IMR-90 (cell line): ENCODE measurements at regions not wholly inside any gene's neighbourhood (a gene's known extent, or its start where the extent isn't known, plus 50 kb on each side); places are given as distances from the start of the nearest gene placed in this dataset.
A peak's percentile ranks its signal among the peaks of the same experiment; 100 is the strongest.

Experiments used
- ATAC-seq: fragments of 200-7000 bp; cut with Tn5 transposase; 2 replicates; pipeline ENCODE4 v1.9.1; 2020; ENCODE audit warnings: low read depth, mild to moderate bottlenecking, moderate library complexity
- BruUV-seq: library from RNA; stranded (reverse); fragments of 400-500 nt; replicated peaks from 2 replicates; lab custom pipeline; 2021; lab: Mats Ljungman, UMichigan
- CTCF ChIA-PET: fragments of 300-600 bp; formaldehyde crosslinking; extraction: SDS; loops from one replicate; lab custom pipeline; 2021; ENCODE audit warnings: antibody characterized with exemption; lab: Yijun Ruan, JAX
- POLR2A ChIA-PET: fragments of 300-600 bp; sonication (Branson Sonifier 250); formaldehyde crosslinking; loops from one replicate; lab custom pipeline; 2022; ENCODE audit warnings: antibody characterized with exemption; ENCODE audit not compliant: unreplicated experiment; lab: Charles Lee
- DNase-seq: peaks from one replicate; pipeline ENCODE4 v3.0.0; 2013
- H2AFZ ChIP-seq: replicated peaks from 2 replicates; pipeline ENCODE3; 2013; ENCODE audit warnings: low read length, mild to moderate bottlenecking; ENCODE audit not compliant: poor library complexity
- H2AK5ac ChIP-seq: 2 replicates; pipeline ENCODE4 v1.6.1; 2013; ENCODE audit warnings: low read depth, low read length, inconsistent platforms
- H2AK9ac ChIP-seq: replicated peaks from 2 replicates; pipeline ENCODE3; 2013; ENCODE audit warnings: mild to moderate bottlenecking, low read depth, low read length, moderate library complexity; ENCODE audit not compliant: poor library complexity
- H2BK120ac ChIP-seq: 2 replicates; pipeline ENCODE4 v1.6.1; 2013; ENCODE audit warnings: low read depth, low read length, inconsistent platforms
- H2BK15ac ChIP-seq: 3 replicates; pipeline ENCODE4 v1.6.1; 2013; ENCODE audit warnings: low read depth, low read length, inconsistent platforms
- H2BK20ac ChIP-seq: 2 replicates; pipeline ENCODE4 v1.6.1; 2013; ENCODE audit warnings: low read depth, mild to moderate bottlenecking, inconsistent platforms, low read length, moderate library complexity
- H2BK5ac ChIP-seq: 2 replicates; pipeline ENCODE4 v1.6.1; 2013; ENCODE audit warnings: mild to moderate bottlenecking, low read depth, low read length, inconsistent platforms; ENCODE audit not compliant: poor library complexity, severe bottlenecking
- H3K14ac ChIP-seq: replicated peaks from 2 replicates; pipeline ENCODE4 v1.6.1; 2013; ENCODE audit warnings: low read depth, low read length, inconsistent platforms
- H3K18ac ChIP-seq: 2 replicates; pipeline ENCODE4 v1.6.1; 2013; ENCODE audit warnings: low read depth, low read length, control low read depth
- H3K23ac ChIP-seq: 2 replicates; pipeline ENCODE4 v1.6.1; 2013; ENCODE audit warnings: low read depth, low read length, inconsistent platforms
- H3K27ac ChIP-seq: 2 replicates; pipeline ENCODE4 v1.5.1; 2013; ENCODE audit warnings: mild to moderate bottlenecking, control low read depth, low read length; ENCODE audit not compliant: insufficient read depth
- H3K27me3 ChIP-seq: 2 replicates; pipeline ENCODE4 v1.6.1; 2013; ENCODE audit warnings: low read length; ENCODE audit not compliant: control insufficient read depth, insufficient read depth
- H3K36me3 ChIP-seq: 2 replicates; pipeline ENCODE4 v1.6.1; 2013; ENCODE audit warnings: low read length, mixed read lengths; ENCODE audit not compliant: control insufficient read depth, insufficient read depth
- H3K4ac ChIP-seq: 2 replicates; pipeline ENCODE4 v1.6.1; 2013; ENCODE audit warnings: low read depth, low read length, inconsistent platforms
- H3K4me1 ChIP-seq: 2 replicates; pipeline ENCODE4 v1.6.1; 2013; ENCODE audit warnings: low read length, mixed read lengths; ENCODE audit not compliant: control insufficient read depth, insufficient read depth
- H3K4me2 ChIP-seq: 2 replicates; pipeline ENCODE4 v1.6.1; 2013; ENCODE audit warnings: low read depth, mild to moderate bottlenecking, control low read depth, low read length, moderate library complexity
- H3K4me3 ChIP-seq: 2 replicates; pipeline ENCODE4 v1.5.1; 2013; ENCODE audit warnings: low read depth, mild to moderate bottlenecking, control low read depth, low read length, moderate library complexity; ENCODE audit not compliant: insufficient read depth
- H3K56ac ChIP-seq: 2 replicates; pipeline ENCODE4 v1.6.1; 2013; ENCODE audit warnings: low read length, inconsistent platforms; ENCODE audit not compliant: insufficient read depth; ENCODE audit errors: extremely low read depth
- H3K79me1 ChIP-seq, 2 experiments: 2 replicates each; pipeline ENCODE4 v1.6.1; 2013; ENCODE audit warnings: low read length in 2 of 2, inconsistent platforms in 1 of 2, low read depth in 1 of 2
- H3K9ac ChIP-seq: 2 replicates; pipeline ENCODE4 v1.6.1; 2013; ENCODE audit warnings: low read depth, low read length, control low read depth
- H3K9me1 ChIP-seq: 2 replicates; pipeline ENCODE4 v1.6.1; 2013; ENCODE audit warnings: low read length, inconsistent platforms; ENCODE audit not compliant: insufficient read depth
- H3K9me3 ChIP-seq: 2 replicates; pipeline ENCODE4 v1.6.1; 2013; ENCODE audit warnings: low read length; ENCODE audit not compliant: control insufficient read depth, insufficient read depth
- H4K20me1 ChIP-seq: 2 replicates; pipeline ENCODE4 v1.6.1; 2013; ENCODE audit warnings: low read length, inconsistent platforms; ENCODE audit not compliant: insufficient read depth
- H4K5ac ChIP-seq: 2 replicates; pipeline ENCODE4 v1.6.1; 2013; ENCODE audit warnings: mild to moderate bottlenecking, low read depth, low read length, control low read depth
- H4K8ac ChIP-seq, 2 experiments: 2 replicates each; pipeline ENCODE4 v1.6.1; 2013; ENCODE audit warnings: low read depth in 2 of 2, low read length in 2 of 2, control low read depth in 1 of 2, inconsistent platforms in 1 of 2
- H4K91ac ChIP-seq: 2 replicates; pipeline ENCODE4 v1.6.1; 2013; ENCODE audit warnings: low read depth, low read length, inconsistent platforms; ENCODE audit not compliant: insufficient read depth
- BHLHE40 ChIP-seq: fragments of 150-350 bp; IDR thresholded peaks from 2 replicates; pipeline ENCODE4 v1.6.1; 2016; ENCODE audit warnings: mild to moderate bottlenecking, low read depth, low read length
- CEBPB ChIP-seq: IDR thresholded peaks from 2 replicates; pipeline ENCODE4 v1.6.1; 2012; ENCODE audit warnings: low read depth, low read length, improper control_type of control experiment
- CHD1 ChIP-seq: IDR thresholded peaks from 2 replicates; pipeline ENCODE4 v1.6.1; 2012; ENCODE audit warnings: low read depth, low read length, improper control_type of control experiment
- CTCF ChIP-seq: conservative IDR thresholded peaks from 2 replicates; pipeline ENCODE4 v1.5.1; 2012; ENCODE audit warnings: mild to moderate bottlenecking, low read depth, low read length, improper control_type of control experiment
- FOS ChIP-seq: fragments of 150-350 bp; IDR thresholded peaks from 2 replicates; pipeline ENCODE4 v1.6.1; 2016; ENCODE audit warnings: low read depth, low read length
- MAFK ChIP-seq: IDR thresholded peaks from 2 replicates; pipeline ENCODE4 v1.6.1; 2012; ENCODE audit warnings: low read depth, low read length, improper control_type of control experiment
- MAZ ChIP-seq: IDR thresholded peaks from 2 replicates; pipeline ENCODE4 v1.6.1; 2012; ENCODE audit warnings: low read depth, mild to moderate bottlenecking, low read length, improper control_type of control experiment, moderate library complexity, borderline replicate concordance
- MXI1 ChIP-seq: IDR thresholded peaks from 2 replicates; pipeline ENCODE4 v1.6.1; 2012; ENCODE audit warnings: low read depth, mild to moderate bottlenecking, low read length, moderate library complexity, borderline replicate concordance
- NFE2L2 ChIP-seq: fragments of 150-350 bp; IDR thresholded peaks from 2 replicates; pipeline ENCODE4 v1.6.1; 2016; ENCODE audit warnings: low read depth, mild to moderate bottlenecking, low read length
- POLR2A ChIP-seq: IDR thresholded peaks from 2 replicates; pipeline ENCODE4 v1.6.1; 2012; ENCODE audit warnings: mild to moderate bottlenecking, low read depth, low read length
- RAD21 ChIP-seq: IDR thresholded peaks from 2 replicates; pipeline ENCODE4 v1.6.1; 2012; ENCODE audit warnings: low read length, improper control_type of control experiment
- RCOR1 ChIP-seq: IDR thresholded peaks from 2 replicates; pipeline ENCODE4 v1.6.1; 2012; ENCODE audit warnings: mild to moderate bottlenecking, low read length, improper control_type of control experiment; ENCODE audit not compliant: insufficient replicate concordance
- RFX5 ChIP-seq: IDR thresholded peaks from 2 replicates; pipeline ENCODE4 v1.8.0; 2012; ENCODE audit warnings: low read depth, mild to moderate bottlenecking, low read length, moderate library complexity
- SMC3 ChIP-seq: fragments of 150-350 bp; IDR thresholded peaks from 2 replicates; pipeline ENCODE4 v1.6.1; 2016; ENCODE audit warnings: low read depth, mild to moderate bottlenecking, antibody characterized with exemption, low read length, moderate library complexity
- WGBS, 2 experiments: methylation state at CpG; one replicate each; pipeline versions ENCODE4 v1.1.5 to v1.1.7; 2013; ENCODE audit warnings: missing lambda C conversion rate in 2 of 2; ENCODE audit not compliant: insufficient read length in 1 of 2; ENCODE audit errors: extremely low coverage in 2 of 2; 5-methylcytosine and 5-hydroxymethylcytosine counted together
- dilution Hi-C: fragments of 300-500 bp; cut with HindIII; formaldehyde crosslinking; loops from one replicate; pipeline ENCODE4 v1.14.3; 2018; ENCODE audit warnings: low sequenced_read_pairs; ENCODE audit not compliant: unreplicated experiment
- in situ Hi-C: fragments of 300-500 bp; cut with MboI; formaldehyde crosslinking; loops from 3 replicates; pipeline ENCODE4 v1.14.3; 2019; ENCODE audit warnings: low sequenced_read_pairs, inconsistent platforms, mixed read lengths
- intact Hi-C: fragments of 100-400 bp; cut with micrococcal nuclease; formaldehyde crosslinking; loops from 2 replicates; pipeline ENCODE4 v1.10.0; 2022
- TF ChIP-seq, protein P1 (sequence below): fragments of 150-350 bp; IDR thresholded peaks from 2 replicates; pipeline ENCODE4 v1.6.1; 2016; ENCODE audit warnings: low read depth, mild to moderate bottlenecking, low read length, moderate library complexity, borderline replicate concordance

DNA sequence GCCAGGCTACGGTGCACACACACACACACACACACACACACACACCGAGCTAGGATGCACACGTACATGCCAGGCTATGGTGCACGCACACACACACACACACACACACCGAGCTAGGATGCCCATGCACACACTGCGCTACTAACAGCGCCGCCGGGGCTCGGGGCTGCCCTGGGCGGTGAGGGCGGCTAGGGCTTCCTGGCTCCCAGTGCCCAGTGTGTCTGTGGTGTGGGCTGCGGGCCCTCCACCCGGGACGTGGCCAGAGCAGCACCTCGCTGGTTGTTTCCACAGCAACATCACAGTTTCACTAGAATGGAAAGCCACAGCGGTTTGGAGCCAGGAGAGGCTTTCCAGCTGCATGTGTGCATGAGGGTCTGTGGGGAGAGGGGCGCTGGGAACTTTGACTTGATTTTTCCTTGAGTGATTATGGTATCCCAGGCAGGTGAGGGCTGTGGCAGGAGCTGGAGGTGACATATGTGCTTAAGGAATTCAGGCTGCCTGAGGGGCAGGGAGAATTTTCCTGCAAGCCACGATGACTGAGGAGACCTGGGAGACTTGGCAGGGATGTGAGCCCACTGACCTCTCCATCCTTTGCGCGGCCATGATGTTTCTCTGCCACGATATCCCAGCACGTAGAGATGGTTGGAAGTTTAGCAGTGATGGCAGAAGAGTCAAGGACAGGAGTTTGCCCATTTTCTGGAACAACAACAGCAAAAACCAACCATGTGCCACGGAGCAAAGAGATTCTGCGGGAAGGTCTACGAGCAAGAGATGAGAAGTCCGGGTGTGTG lies 195.9 kb downstream of the SNX19 start:
- H2BK20ac ChIP-seq = peak overlapping the region; percentile 87
- H3K27me3 ChIP-seq = no peaks in the 10 kb centered on the region
- in situ Hi-C loops = no loop called here
- peak overlapping the region; percentile 65 for H4K5ac ChIP-seq
- H2AK5ac ChIP-seq = peak overlapping the region; percentile 96
- H3K4me2 ChIP-seq = no peak overlapping the region
- peak overlapping the region; percentile 80; the same call in 1 of the 2 replicates for H3K27ac ChIP-seq
- H2AFZ ChIP-seq = peak overlapping the region; percentile 29
- intact Hi-C loops = no loop called here
- ATAC-seq = no peak
- peak overlapping the region; percentile 92 for H3K4ac ChIP-seq
- peaks cover 18% of the 10 kb centered on the region for H3K4me1 ChIP-seq
- peak overlapping the region; percentile 87 for H4K91ac ChIP-seq
- no peaks in the 10 kb centered on the region; the same call in 1 of the 2 replicates for H3K9me3 ChIP-seq
- dilution Hi-C loops = no loop called here
- WGBS, 2 experiments = 100% methylated on average over 1 of the region's 27 CpGs; no CpG with 5 or more reads in 1 of the 2 experiments
- no peak overlapping the region; the same call in 1 of the 2 replicates for H3K23ac ChIP-seq
- no TSS peak for BruUV-seq
- ChIA-PET CTCF (no interaction called here), POLR2A (no interaction called here)
- H3K56ac ChIP-seq = no peak overlapping the region
- no peak overlapping the region for H2AK9ac ChIP-seq
- H2BK5ac ChIP-seq = peak overlapping the region; percentile 62
- H3K9ac ChIP-seq = no peak overlapping the region
- H2BK120ac ChIP-seq = peak overlapping the region; percentile 94
- peak overlapping the region; percentile 89 for H3K18ac ChIP-seq
- H3K14ac ChIP-seq = peak overlapping the region; percentile 81
- no peak for DNase-seq
- H2BK15ac ChIP-seq = peak overlapping the region; percentile 64; the same call in 2 of the 3 replicates
- peak overlapping the region; percentile 32 to 81; a peak in 3 of 4 replicates for H4K8ac ChIP-seq
- no peaks in the 10 kb centered on the region for H3K36me3 ChIP-seq
- H4K20me1 ChIP-seq = no peaks in the 10 kb centered on the region
- no peaks in the 10 kb centered on the region for H3K79me1 ChIP-seq
- no peak overlapping the region for H3K4me3 ChIP-seq
- H3K9me1 ChIP-seq = peaks cover 16% of the 10 kb centered on the region
- no peak for TF ChIP-seq CTCF
- no peak for TF ChIP-seq RFX5
- no peak for TF ChIP-seq MXI1
- TF ChIP-seq RAD21 = no peak
- TF ChIP-seq, protein P1, sequence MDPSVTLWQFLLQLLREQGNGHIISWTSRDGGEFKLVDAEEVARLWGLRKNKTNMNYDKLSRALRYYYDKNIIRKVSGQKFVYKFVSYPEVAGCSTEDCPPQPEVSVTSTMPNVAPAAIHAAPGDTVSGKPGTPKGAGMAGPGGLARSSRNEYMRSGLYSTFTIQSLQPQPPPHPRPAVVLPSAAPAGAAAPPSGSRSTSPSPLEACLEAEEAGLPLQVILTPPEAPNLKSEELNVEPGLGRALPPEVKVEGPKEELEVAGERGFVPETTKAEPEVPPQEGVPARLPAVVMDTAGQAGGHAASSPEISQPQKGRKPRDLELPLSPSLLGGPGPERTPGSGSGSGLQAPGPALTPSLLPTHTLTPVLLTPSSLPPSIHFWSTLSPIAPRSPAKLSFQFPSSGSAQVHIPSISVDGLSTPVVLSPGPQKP = no peak
- TF ChIP-seq FOS = no peak
- no peak for TF ChIP-seq NFE2L2
- no peak for TF ChIP-seq MAZ
- TF ChIP-seq RCOR1 = no peak
- TF ChIP-seq POLR2A = no peak
- no peak for TF ChIP-seq MAFK
- TF ChIP-seq CEBPB = no peak
- no peak for TF ChIP-seq CHD1
- TF ChIP-seq BHLHE40 = no peak
- TF ChIP-seq SMC3 = no peak
